OCI-LY7 (cell line): ENCODE measurements at regions not wholly inside any gene's neighbourhood (a gene's known extent, or its start where the extent isn't known, plus 50 kb on each side); places are given as distances from the start of the nearest gene placed in this dataset.
"Not testable (repeated sequence)": the region's sequence is repeated elsewhere in the genome, so short reads cannot be mapped to it uniquely, and the experiment has no call there.

ENCODE experiments used
- BruUV-seq: library from RNA; stranded (reverse); fragments of 400-500 nt; replicated peaks from 2 replicates; lab custom pipeline; 2021; lab: Mats Ljungman, UMichigan
- CTCF ChIA-PET: fragments of 300-600 bp; sonication (Branson Sonifier 250); formaldehyde crosslinking; loops from one replicate; lab custom pipeline; 2022; ENCODE audit warnings: antibody characterized with exemption; ENCODE audit not compliant: unreplicated experiment; lab: Charles Lee
- POLR2A ChIA-PET: fragments of 300-600 bp; sonication (Branson Sonifier 250); formaldehyde crosslinking; loops from one replicate; lab custom pipeline; 2022; ENCODE audit warnings: antibody characterized with exemption; lab: Charles Lee
- DNase-seq: peaks from one replicate; pipeline ENCODE4 v3.0.0-alpha.2; 2015; ENCODE audit warnings: low spot score
- H2AFZ ChIP-seq: fragments of 200-600 bp; sonication (generic), shearing (Covaris generic); 2 replicates; pipeline ENCODE4 v1.6.1; 2014; ENCODE audit warnings: mild to moderate bottlenecking, antibody characterized with exemption, low read length, moderate library complexity
- H3K27ac ChIP-seq: fragments of 200-600 bp; sonication (generic); 2 replicates; pipeline ENCODE4 v1.5.1; 2014; ENCODE audit warnings: mixed run types, low read depth, mild to moderate bottlenecking, moderate library complexity, low read length, inconsistent platforms; ENCODE audit not compliant: poor library complexity, severe bottlenecking
- H3K36me3 ChIP-seq: fragments of 200-600 bp; sonication (generic); 2 replicates; pipeline ENCODE4 v1.6.1; 2014; ENCODE audit warnings: mild to moderate bottlenecking, antibody characterized with exemption, low read length, moderate library complexity, mixed read lengths; ENCODE audit not compliant: insufficient read depth
- H3K4me1 ChIP-seq: fragments of 200-600 bp; sonication (generic); 2 replicates; pipeline ENCODE4 v1.5.1; 2014; ENCODE audit warnings: mild to moderate bottlenecking, low read length; ENCODE audit not compliant: insufficient read depth, poor library complexity, severe bottlenecking
- H3K4me2 ChIP-seq: fragments of 200-600 bp; sonication (generic); 2 replicates; pipeline ENCODE4 v1.6.1; 2014; ENCODE audit warnings: mild to moderate bottlenecking, low read length
- H3K4me3 ChIP-seq: fragments of 200-600 bp; sonication (generic); 2 replicates; pipeline ENCODE4 v1.5.1; 2014; ENCODE audit warnings: mild to moderate bottlenecking, low read depth, low read length; ENCODE audit not compliant: poor library complexity, severe bottlenecking
- H3K79me2 ChIP-seq: fragments of 200-600 bp; sonication (generic); 2 replicates; pipeline ENCODE4 v1.6.1; 2016; ENCODE audit warnings: low read depth, mild to moderate bottlenecking, low read length, moderate library complexity, mixed read lengths; ENCODE audit not compliant: insufficient read depth
- H3K9me2 ChIP-seq: fragments of 200-600 bp; sonication (generic); 2 replicates; pipeline ENCODE4 v1.6.1; 2016; ENCODE audit warnings: mild to moderate bottlenecking, low read length, mixed read lengths; ENCODE audit not compliant: insufficient read depth
- H3K9me3 ChIP-seq: fragments of 200-600 bp; sonication (generic); 2 replicates; pipeline ENCODE4 v1.6.1; 2014; ENCODE audit warnings: mild to moderate bottlenecking, mixed run types, low read length, mixed read lengths
- H4K20me1 ChIP-seq: fragments of 200-600 bp; sonication (generic); 2 replicates; pipeline ENCODE4 v1.6.1; 2014; ENCODE audit warnings: mild to moderate bottlenecking, antibody characterized with exemption, low read length, moderate library complexity, mixed read lengths; ENCODE audit not compliant: insufficient read depth
- CTCF ChIP-seq: fragments of 200-600 bp; sonication (generic); conservative IDR thresholded peaks from 2 replicates; pipeline ENCODE4 v1.5.1; 2014; ENCODE audit warnings: mild to moderate bottlenecking, antibody characterized with exemption, low read length, moderate library complexity, mixed read lengths
- EZH2phosphoT487 ChIP-seq: fragments of 200-600 bp; sonication (generic); IDR thresholded peaks from 2 replicates; pipeline ENCODE4 v1.6.1; 2018; ENCODE audit warnings: low read depth, borderline replicate concordance, mild to moderate bottlenecking, mixed run types, antibody characterized with exemption, low read length, moderate library complexity, mixed read lengths
- intact Hi-C: fragments of 100-400 bp; cut with micrococcal nuclease; formaldehyde crosslinking; loops from one replicate; pipeline ENCODE4 v1.10.0; 2022; ENCODE audit not compliant: unreplicated experiment

GRCh38 chr2:126272401-126272800 lies 383.6 kb upstream of the GYPC start:
- intact Hi-C loops = no loop called here
- Histone ChIP-seq H3K27ac (no peak overlapping the region), H3K4me1 (no peaks in the 10 kb centered on the region), H3K9me2 (no peaks in the 10 kb centered on the region), H3K9me3 (no peaks in the 10 kb centered on the region), H3K79me2 (no peaks in the 10 kb centered on the region), H2AFZ (no peak overlapping the region), H3K4me3 (no peak overlapping the region), H3K4me2 (no peak overlapping the region), H3K36me3 (no peaks in the 10 kb centered on the region), H4K20me1 (no peaks in the 10 kb centered on the region)
- DNase-seq = no peak
- ChIA-PET CTCF (no interaction called here), POLR2A (interaction anchor here (0.7 kb wide), 1 partner anchor 23 kb away, joined by 3 read pairs; no protein-coding TSS in a partner anchor)
- no TSS peak for BruUV-seq
- TF ChIP-seq CTCF (no peak), EZH2phosphoT487 (no peak)

GRCh38 chr2:126275098-126275497 lies 380.9 kb upstream of the GYPC start:
- no peak overlapping the region for H3K4me3 ChIP-seq
- H3K9me3 ChIP-seq = no peaks in the 10 kb centered on the region
- H3K4me1 ChIP-seq = no peaks in the 10 kb centered on the region
- no peaks in the 10 kb centered on the region for H3K36me3 ChIP-seq
- no peaks in the 10 kb centered on the region for H3K79me2 ChIP-seq
- TF ChIP-seq CTCF = no peak
- no peak for TF ChIP-seq EZH2phosphoT487
- intact Hi-C loops = no loop called here
- no peak overlapping the region for H3K4me2 ChIP-seq
- no peak for DNase-seq
- no peak overlapping the region for H2AFZ ChIP-seq
- no TSS peak for BruUV-seq
- ChIA-PET POLR2A (no interaction called here), CTCF (no interaction called here)
- H4K20me1 ChIP-seq = no peaks in the 10 kb centered on the region
- H3K9me2 ChIP-seq = no peaks in the 10 kb centered on the region
- H3K27ac ChIP-seq = no peak overlapping the region

- H2AFZ ChIP-seq, CTCF ChIA-PET, POLR2A ChIA-PET, BruUV-seq, H3K4me2 ChIP-seq, H3K27ac ChIP-seq, intact Hi-C loops, H3K9me2 ChIP-seq, H3K4me3 ChIP-seq, H4K20me1 ChIP-seq, H3K9me3 ChIP-seq, H3K79me2 ChIP-seq, H3K36me3 ChIP-seq, DNase-seq, H3K4me1 ChIP-seq: not testable (repeated sequence)
Observed at GRCh38 chr2:126276268-126276667, 379.7 kb upstream of the GYPC start.
